ENCODE measurements at regions not wholly inside any gene's neighbourhood (a gene's known extent, or its start where the extent isn't known, plus 50 kb on each side); places are given as distances from the start of the nearest gene placed in this dataset.

DNA sequence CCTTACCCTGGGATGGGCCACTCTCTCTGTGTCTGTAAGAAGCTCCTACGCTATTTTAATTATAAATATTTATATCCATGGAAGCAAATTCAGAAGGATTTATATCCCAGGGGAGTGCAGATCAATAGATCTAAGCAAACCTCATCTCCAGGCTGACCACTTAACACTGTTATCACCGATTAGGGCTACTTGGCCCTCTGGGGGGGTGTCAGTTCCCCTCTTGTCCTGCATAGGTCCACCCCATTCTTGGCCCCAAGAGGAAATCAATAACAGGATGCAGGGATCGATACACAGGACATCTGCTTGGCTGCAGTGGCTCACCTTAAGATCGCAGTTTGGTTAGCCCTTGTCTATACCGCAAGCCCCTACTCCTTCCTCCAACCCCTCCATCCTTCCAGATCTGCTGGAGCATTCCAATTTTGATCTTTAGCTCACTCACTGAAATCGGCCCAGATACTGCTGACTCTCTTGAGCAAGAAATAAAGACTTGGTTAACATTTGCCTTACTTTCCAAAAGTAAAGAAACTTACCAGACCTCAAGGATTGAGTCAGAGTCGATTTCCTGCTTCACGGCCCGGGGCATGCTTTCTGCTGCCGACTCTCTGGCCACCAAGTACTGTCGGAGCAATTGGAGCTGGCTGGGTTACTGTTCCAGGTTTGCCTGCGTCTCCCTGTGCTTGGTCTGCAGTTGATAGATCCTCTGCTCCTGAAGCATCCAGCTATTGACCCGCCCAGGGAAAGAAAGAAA lies 112.3 kb upstream of the PMFBP1 start:
- TF ChIP-seq CTCF (conservative IDR thresholded peaks at IDR 0.05) (no peak), ZFX (IDR thresholded peaks at IDR 0.05) (no peak)
- H3K27ac ChIP-seq = no peak overlapping the region

- TF ChIP-seq ZFX (IDR thresholded peaks at IDR 0.05) (no peak), CTCF (conservative IDR thresholded peaks at IDR 0.05) (no peak)
- H3K27ac ChIP-seq = no peak overlapping the region
Measured at GRCh38 chr16:72282362-72282761, 110.4 kb upstream of the PMFBP1 start.

DNA sequence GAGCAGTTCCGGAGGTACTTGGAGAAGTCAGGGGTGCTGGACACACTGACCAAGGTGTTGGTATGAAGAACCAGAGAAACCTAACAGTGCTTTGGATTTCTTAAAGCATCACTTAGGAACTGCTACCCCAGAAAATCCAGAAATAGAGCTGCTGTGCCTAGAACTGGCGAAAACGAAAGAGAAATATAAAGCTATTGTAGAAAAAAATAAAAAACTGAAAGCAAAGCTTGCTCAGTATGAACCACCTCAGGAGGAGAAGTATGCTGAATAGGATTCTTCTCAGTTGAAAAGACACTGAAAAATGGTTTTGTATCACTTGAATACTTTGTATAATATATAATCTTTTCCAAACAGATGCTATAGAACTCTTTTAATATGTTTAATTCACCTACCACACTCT lies 106.3 kb upstream of the PMFBP1 start:
- no peak for TF ChIP-seq ZFX (IDR thresholded peaks at IDR 0.05)
- TF ChIP-seq CTCF (conservative IDR thresholded peaks at IDR 0.05) = no peak
- H3K27ac ChIP-seq = no peak overlapping the region

GRCh38 chr16:72277749-72278148 lies 105.8 kb upstream of the PMFBP1 start:
- TF ChIP-seq ZFX (IDR thresholded peaks at IDR 0.05) (no peak), CTCF (conservative IDR thresholded peaks at IDR 0.05) (no peak)
- no peak overlapping the region for H3K27ac ChIP-seq

- TF ChIP-seq CTCF (conservative IDR thresholded peaks at IDR 0.05) (no peak), ZFX (IDR thresholded peaks at IDR 0.05) (no peak)
- H3K27ac ChIP-seq = no peak overlapping the region
Measured at GRCh38 chr16:72271699-72272240, 99.8 kb upstream of the PMFBP1 start.

DNA sequence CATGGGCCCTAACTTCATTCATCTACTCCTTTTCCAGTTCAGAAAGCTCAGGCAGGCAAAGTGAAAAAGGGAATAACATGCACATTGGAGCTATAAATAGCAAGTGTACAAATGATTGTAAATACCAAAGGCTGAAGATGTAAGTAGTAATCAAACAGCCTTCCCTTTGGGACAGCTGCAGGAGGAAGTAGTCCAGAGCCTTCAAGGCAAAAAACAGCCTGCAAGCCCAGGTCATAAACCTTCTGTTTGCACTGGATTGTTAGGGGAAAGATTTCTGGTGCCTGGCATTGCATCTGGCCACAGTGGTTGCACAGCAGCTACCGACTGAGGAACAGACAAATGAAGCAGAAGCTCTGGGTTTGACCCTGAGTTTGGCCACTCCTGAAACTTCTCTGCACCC lies 98.6 kb upstream of the PMFBP1 start:
- no peak for TF ChIP-seq ZFX (IDR thresholded peaks at IDR 0.05)
- no peak for TF ChIP-seq CTCF (conservative IDR thresholded peaks at IDR 0.05)
- no peak overlapping the region for H3K27ac ChIP-seq

DNA sequence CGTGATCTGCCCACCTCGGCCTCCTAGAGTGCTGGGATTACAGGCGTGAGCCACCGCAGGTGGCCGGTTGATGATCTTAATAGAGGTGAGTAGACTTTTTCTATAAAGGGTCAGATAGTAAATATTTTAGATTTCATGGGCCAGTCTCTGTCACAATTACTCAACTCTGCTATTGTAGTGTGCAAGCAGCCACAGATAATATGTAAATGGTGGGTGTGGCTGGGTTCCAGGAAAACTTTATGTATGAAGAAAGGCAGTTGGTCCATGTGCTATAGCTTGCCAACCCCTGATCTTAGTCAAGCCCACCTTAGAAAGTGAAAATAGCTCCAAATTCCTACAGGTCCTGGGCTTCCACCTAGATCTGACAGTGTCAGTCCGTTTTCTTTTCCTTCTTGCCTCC lies 94.9 kb upstream of the PMFBP1 start:
- TF ChIP-seq CTCF (conservative IDR thresholded peaks at IDR 0.05) (no peak), ZFX (IDR thresholded peaks at IDR 0.05) (no peak)
- no peak overlapping the region for H3K27ac ChIP-seq

Measured in C4-2B (cell line).